ENCODE measurements at regions not wholly inside any gene's neighbourhood (a gene's known extent, or its start where the extent isn't known, plus 50 kb on each side); places are given as distances from the start of the nearest gene placed in this dataset.

- no peak for TF ChIP-seq CTCF (IDR thresholded peaks at IDR 0.05)
- DNase-seq (ENCODE audit: low spot score in 2 of 2): no peak
- H3K4me3 ChIP-seq: no peak overlapping the region
- no peaks in the 10 kb centered on the region for H3K9me3 ChIP-seq
- H3K27me3 ChIP-seq: no peaks in the 10 kb centered on the region
- intact Hi-C loops (cut with DNase I): no loop called here
- no peaks in the 10 kb centered on the region for H3K36me3 ChIP-seq
- H3K27ac ChIP-seq: no peak overlapping the region
- no peaks in the 10 kb centered on the region for H3K4me1 ChIP-seq
These were observed 108.9 kb upstream of the NCAM1 start for GRCh38 chr11:112852143-112852866.

GRCh38 chr11:112856133-112856532, 105.1 kb upstream of the NCAM1 start:
- Histone ChIP-seq H3K27ac (no peak overlapping the region), H3K4me1 (no peaks in the 10 kb centered on the region), H3K27me3 (no peaks in the 10 kb centered on the region), H3K4me3 (no peak overlapping the region), H3K36me3 (no peaks in the 10 kb centered on the region), H3K9me3 (no peaks in the 10 kb centered on the region)
- no peak for DNase-seq (ENCODE audit: low spot score in 2 of 2)
- no peak for TF ChIP-seq CTCF (IDR thresholded peaks at IDR 0.05)
- intact Hi-C loops (cut with DNase I): no loop called here

GRCh38 chr11:112856591-112856990, 104.6 kb upstream of the NCAM1 start:
- no peak for TF ChIP-seq CTCF (IDR thresholded peaks at IDR 0.05)
- DNase-seq (ENCODE audit: low spot score in 2 of 2): no peak
- intact Hi-C loops (cut with DNase I): no loop called here
- no peak overlapping the region for H3K27ac ChIP-seq
- no peaks in the 10 kb centered on the region for H3K27me3 ChIP-seq
- H3K4me3 ChIP-seq: no peak overlapping the region
- no peaks in the 10 kb centered on the region for H3K4me1 ChIP-seq
- no peaks in the 10 kb centered on the region for H3K9me3 ChIP-seq
- H3K36me3 ChIP-seq: no peaks in the 10 kb centered on the region

GRCh38 chr11:112858289-112859023, 102.8 kb upstream of the NCAM1 start:
- no peaks in the 10 kb centered on the region for H3K4me1 ChIP-seq
- H3K27me3 ChIP-seq: no peaks in the 10 kb centered on the region
- intact Hi-C loops (cut with DNase I): no loop called here
- H3K27ac ChIP-seq: no peak overlapping the region
- no peak overlapping the region for H3K4me3 ChIP-seq
- no peak for DNase-seq (ENCODE audit: low spot score in 2 of 2)
- no peaks in the 10 kb centered on the region for H3K36me3 ChIP-seq
- TF ChIP-seq CTCF (IDR thresholded peaks at IDR 0.05): no peak
- H3K9me3 ChIP-seq: peaks cover 0 to 5% of the 10 kb centered on the region in 2 donors

GRCh38 chr11:112859787-112860186, 101.4 kb upstream of the NCAM1 start:
- Histone ChIP-seq H3K9me3 (peaks cover 0 to 5% of the 10 kb centered on the region in 2 donors), H3K27ac (no peak overlapping the region), H3K4me3 (no peak overlapping the region), H3K4me1 (no peaks in the 10 kb centered on the region), H3K36me3 (no peaks in the 10 kb centered on the region), H3K27me3 (no peaks in the 10 kb centered on the region)
- intact Hi-C loops (cut with DNase I): no loop called here
- DNase-seq (ENCODE audit: low spot score in 2 of 2): no peak
- no peak for TF ChIP-seq CTCF (IDR thresholded peaks at IDR 0.05)
